KMS-11 (cell line): ENCODE measurements at regions not wholly inside any gene's neighbourhood (a gene's known extent, or its start where the extent isn't known, plus 50 kb on each side); places are given as distances from the start of the nearest gene placed in this dataset.

ENCODE experiments used
- H2AFZ ChIP-seq: fragments of 200-600 bp; sonication (generic); 2 replicates; pipeline ENCODE4 v1.6.1; 2016; ENCODE audit warnings: antibody characterized with exemption, mixed run types, low read depth
- H3K27ac ChIP-seq: fragments of 200-600 bp; sonication (generic); 2 replicates; pipeline ENCODE4 v1.6.1; 2016; ENCODE audit warnings: mild to moderate bottlenecking, mixed run types
- H3K27me3 ChIP-seq: fragments of 200-600 bp; sonication (generic); 2 replicates; pipeline ENCODE4 v1.6.1; 2017; ENCODE audit warnings: mild to moderate bottlenecking, low read depth, mixed run types, moderate library complexity; ENCODE audit not compliant: insufficient read depth
- H3K36me3 ChIP-seq: fragments of 200-600 bp; sonication (generic); 2 replicates; pipeline ENCODE4 v1.6.1; 2017; ENCODE audit warnings: mild to moderate bottlenecking, mixed run types; ENCODE audit not compliant: insufficient read depth
- H3K4me1 ChIP-seq: fragments of 200-600 bp; sonication (generic); 2 replicates; pipeline ENCODE4 v1.6.1; 2016; ENCODE audit warnings: mild to moderate bottlenecking, low read depth, mixed run types; ENCODE audit not compliant: poor library complexity, severe bottlenecking
- H3K4me2 ChIP-seq: fragments of 200-600 bp; sonication (generic); 2 replicates; pipeline ENCODE4 v1.7.0; 2016; ENCODE audit warnings: mild to moderate bottlenecking, mixed run types
- H3K4me3 ChIP-seq: fragments of 200-600 bp; sonication (generic); IDR thresholded peaks from 2 replicates; pipeline ENCODE4 v1.6.1; 2017; ENCODE audit warnings: low read depth, low read length, mixed read lengths; ENCODE audit not compliant: insufficient read depth
- H3K79me2 ChIP-seq: fragments of 200-600 bp; sonication (generic); 2 replicates; pipeline ENCODE4 v1.6.1; 2016; ENCODE audit warnings: low read depth, mixed run types; ENCODE audit not compliant: insufficient read depth
- H3K9ac ChIP-seq: fragments of 200-600 bp; sonication (generic); 2 replicates; pipeline ENCODE4 v1.6.1; 2016; ENCODE audit warnings: mild to moderate bottlenecking, mixed run types
- H4K20me1 ChIP-seq: fragments of 200-600 bp; sonication (generic); 2 replicates; pipeline ENCODE4 v1.6.1; 2016; ENCODE audit warnings: mild to moderate bottlenecking, mixed run types; ENCODE audit not compliant: insufficient read depth
- CTCF ChIP-seq: fragments of 200-600 bp; sonication (generic); conservative IDR thresholded peaks from 2 replicates; pipeline ENCODE4 v1.6.1; 2017; ENCODE audit warnings: low read depth, mild to moderate bottlenecking, antibody characterized with exemption, low read length, moderate library complexity, mixed read lengths

DNA sequence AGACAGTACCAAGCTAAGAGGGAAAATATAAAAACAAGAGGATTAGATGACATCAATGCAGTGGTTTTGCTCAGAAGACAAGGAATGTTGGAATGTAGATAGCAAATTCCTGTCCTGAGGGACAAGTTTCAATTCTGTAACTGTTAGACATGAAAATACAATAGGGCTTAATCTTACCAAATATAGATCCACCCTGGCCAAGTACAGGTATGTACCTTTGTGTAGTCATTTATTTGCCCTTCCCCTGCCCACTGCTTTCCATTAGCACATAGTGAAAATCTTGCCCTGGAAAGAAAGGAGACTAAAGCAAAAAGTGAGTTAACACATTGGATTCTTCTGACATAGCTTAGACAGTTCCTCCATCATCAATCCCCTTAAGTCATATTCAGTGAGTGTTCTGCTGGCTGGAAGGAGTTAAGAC, 389.0 kb upstream of the THBS1 start:
- no peaks in the 10 kb centered on the region for H3K4me1 ChIP-seq
- no peak overlapping the region for H2AFZ ChIP-seq
- no peaks in the 10 kb centered on the region for H3K79me2 ChIP-seq
- no peak overlapping the region for H3K4me3 ChIP-seq
- no peaks in the 10 kb centered on the region for H4K20me1 ChIP-seq
- no peaks in the 10 kb centered on the region for H3K36me3 ChIP-seq
- no peak for TF ChIP-seq CTCF
- H3K9ac ChIP-seq = no peak overlapping the region
- H3K27me3 ChIP-seq = no peaks in the 10 kb centered on the region
- no peak overlapping the region for H3K4me2 ChIP-seq
- no peak overlapping the region for H3K27ac ChIP-seq

- no peaks in the 10 kb centered on the region for H3K4me1 ChIP-seq
- H4K20me1 ChIP-seq = no peaks in the 10 kb centered on the region
- no peak overlapping the region for H3K4me2 ChIP-seq
- TF ChIP-seq CTCF = no peak
- H3K27me3 ChIP-seq = no peaks in the 10 kb centered on the region
- H3K27ac ChIP-seq = no peak overlapping the region
- H3K79me2 ChIP-seq = no peaks in the 10 kb centered on the region
- H2AFZ ChIP-seq = no peak overlapping the region
- H3K36me3 ChIP-seq = no peaks in the 10 kb centered on the region
- H3K9ac ChIP-seq = no peak overlapping the region
- H3K4me3 ChIP-seq = no peak overlapping the region
Observed at GRCh38 chr15:39192351-39192750, 388.5 kb upstream of the THBS1 start.

GRCh38 chr15:39192979-39193560, 387.8 kb upstream of the THBS1 start:
- H3K9ac ChIP-seq = no peak overlapping the region
- H3K4me2 ChIP-seq = no peak overlapping the region
- H3K79me2 ChIP-seq = no peaks in the 10 kb centered on the region
- H3K4me3 ChIP-seq = no peak overlapping the region
- TF ChIP-seq CTCF = no peak
- H3K4me1 ChIP-seq = no peaks in the 10 kb centered on the region
- H3K27ac ChIP-seq = no peak overlapping the region
- no peak overlapping the region for H2AFZ ChIP-seq
- no peaks in the 10 kb centered on the region for H3K27me3 ChIP-seq
- no peaks in the 10 kb centered on the region for H3K36me3 ChIP-seq
- no peaks in the 10 kb centered on the region for H4K20me1 ChIP-seq

- Histone ChIP-seq H4K20me1 (no peaks in the 10 kb centered on the region), H2AFZ (no peak overlapping the region), H3K4me1 (no peaks in the 10 kb centered on the region), H3K27ac (no peak overlapping the region), H3K4me3 (no peak overlapping the region), H3K27me3 (no peaks in the 10 kb centered on the region), H3K9ac (no peak overlapping the region), H3K79me2 (no peaks in the 10 kb centered on the region), H3K36me3 (no peaks in the 10 kb centered on the region), H3K4me2 (no peak overlapping the region)
- no peak for TF ChIP-seq CTCF
Observed at GRCh38 chr15:39193611-39194010, 387.3 kb upstream of the THBS1 start.
